Upper lobe of left lung (tissue), 4 donors: ENCODE measurements at regions not wholly inside any gene's neighbourhood (a gene's known extent, or its start where the extent isn't known, plus 50 kb on each side); places are given as distances from the start of the nearest gene placed in this dataset.

Source experiments
- EP300 ChIP-seq, 4 donors: sonication (generic); formaldehyde crosslinking; IDR thresholded peaks; one replicate each; pipeline ENCODE4 v1.5.1; 2017; ENCODE audit warnings: antibody characterized with exemption in 4 of 4, control low read depth in 2 of 4
- POLR2A ChIP-seq, 4 donors: fragments of 450-650 bp; IDR thresholded peaks; one replicate each; pipeline ENCODE4 v1.5.1; 2016 to 2017; ENCODE audit warnings: antibody characterized with exemption in 4 of 4, mild to moderate bottlenecking in 2 of 4
- POLR2AphosphoS5 ChIP-seq, 2 donors: sonication (generic); formaldehyde crosslinking; IDR thresholded peaks; one replicate each; pipeline ENCODE4 v1.5.1; 2017; ENCODE audit warnings: antibody characterized with exemption in 2 of 2
- TF ChIP-seq, protein P1 (sequence below), 6 experiments: fragments of 450-650 bp in 4 of 6; fragments of 200-600 bp in 2 of 6; sonication (generic) in 2 of 6; IDR thresholded peaks; one replicate each; pipeline ENCODE4 v1.5.1; 2016 to 2019; ENCODE audit warnings: antibody characterized with exemption in 6 of 6

DNA sequence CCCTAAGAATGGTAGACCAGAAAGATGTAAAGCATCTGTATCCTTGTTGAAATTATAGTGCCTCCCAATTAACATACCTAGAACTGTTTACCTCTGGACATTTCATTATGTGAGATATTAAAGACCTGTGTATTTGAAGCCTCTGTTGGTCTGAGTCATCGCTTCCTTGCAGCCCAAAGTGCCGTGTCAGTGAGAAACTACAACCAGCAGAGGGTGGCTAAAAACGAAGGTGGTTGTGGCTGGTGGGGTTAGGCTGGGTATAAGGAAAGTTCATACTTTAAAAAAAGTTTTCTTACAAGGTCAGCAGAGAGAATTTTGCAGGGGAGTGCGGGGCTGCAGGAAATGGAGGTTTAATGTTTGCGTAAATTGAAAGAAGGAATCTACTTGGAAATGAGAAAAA lies 290.7 kb downstream of the TMEM114 start:
- TF ChIP-seq POLR2A (IDR thresholded peaks at IDR 0.05) (no peak), EP300 (IDR thresholded peaks at IDR 0.05) (no peak), POLR2AphosphoS5 (IDR thresholded peaks at IDR 0.05) (no peak)
- TF ChIP-seq, protein P1, sequence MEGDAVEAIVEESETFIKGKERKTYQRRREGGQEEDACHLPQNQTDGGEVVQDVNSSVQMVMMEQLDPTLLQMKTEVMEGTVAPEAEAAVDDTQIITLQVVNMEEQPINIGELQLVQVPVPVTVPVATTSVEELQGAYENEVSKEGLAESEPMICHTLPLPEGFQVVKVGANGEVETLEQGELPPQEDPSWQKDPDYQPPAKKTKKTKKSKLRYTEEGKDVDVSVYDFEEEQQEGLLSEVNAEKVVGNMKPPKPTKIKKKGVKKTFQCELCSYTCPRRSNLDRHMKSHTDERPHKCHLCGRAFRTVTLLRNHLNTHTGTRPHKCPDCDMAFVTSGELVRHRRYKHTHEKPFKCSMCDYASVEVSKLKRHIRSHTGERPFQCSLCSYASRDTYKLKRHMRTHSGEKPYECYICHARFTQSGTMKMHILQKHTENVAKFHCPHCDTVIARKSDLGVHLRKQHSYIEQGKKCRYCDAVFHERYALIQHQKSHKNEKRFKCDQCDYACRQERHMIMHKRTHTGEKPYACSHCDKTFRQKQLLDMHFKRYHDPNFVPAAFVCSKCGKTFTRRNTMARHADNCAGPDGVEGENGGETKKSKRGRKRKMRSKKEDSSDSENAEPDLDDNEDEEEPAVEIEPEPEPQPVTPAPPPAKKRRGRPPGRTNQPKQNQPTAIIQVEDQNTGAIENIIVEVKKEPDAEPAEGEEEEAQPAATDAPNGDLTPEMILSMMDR (IDR thresholded peaks at IDR 0.05) = no peak
